NT2/D1 (cell line): ENCODE measurements at regions not wholly inside any gene's neighbourhood (a gene's known extent, or its start where the extent isn't known, plus 50 kb on each side); places are given as distances from the start of the nearest gene placed in this dataset.

Experiments used
- YY1 ChIP-seq: IDR thresholded peaks from 2 replicates; pipeline ENCODE4 v1.6.1; 2011; ENCODE audit not compliant: insufficient read length, insufficient read depth
- ZNF274 ChIP-seq: IDR thresholded peaks from 2 replicates; pipeline ENCODE4 v1.6.1; 2011; ENCODE audit warnings: mild to moderate bottlenecking, low read depth, low read length

GRCh38 chr12:41891226-41891625, 253.4 kb downstream of the GXYLT1 start:
- no peak for TF ChIP-seq YY1
- TF ChIP-seq ZNF274: no peak
